Transverse colon (tissue), 4 donors: ENCODE measurements at regions not wholly inside any gene's neighbourhood (a gene's known extent, or its start where the extent isn't known, plus 50 kb on each side); places are given as distances from the start of the nearest gene placed in this dataset.
"Not testable (repeated sequence)": the region's sequence is repeated elsewhere in the genome, so short reads cannot be mapped to it uniquely, and the experiment has no call there.

ENCODE experiments used
- DNase-seq: peaks from one replicate; pipeline ENCODE4 v3.0.0-alpha.2; 2019
- H3K27ac ChIP-seq, 4 donors: fragments of 200-600 bp; sonication (generic); 2 replicates each; pipeline ENCODE4 v1.5.1; 2016 to 2018; ENCODE audit warnings: inconsistent platforms in 4 of 4
- H3K27me3 ChIP-seq: fragments of 200-600 bp; sonication (generic); 2 replicates; pipeline ENCODE4 v1.5.1; 2017; ENCODE audit warnings: inconsistent platforms
- H3K36me3 ChIP-seq, 4 donors: fragments of 200-600 bp; sonication (generic); 2 replicates each; pipeline ENCODE4 v1.5.1; 2017 to 2019; ENCODE audit warnings: inconsistent platforms in 4 of 4
- H3K4me1 ChIP-seq, 4 donors: fragments of 200-600 bp; sonication (generic); 2 replicates each; pipeline ENCODE4 v1.5.1; 2017 to 2020; ENCODE audit warnings: inconsistent platforms in 4 of 4
- H3K4me3 ChIP-seq, 4 donors: fragments of 200-600 bp; sonication (generic); 1 replicate in 1 of 4; 2 replicates in 3 of 4; pipeline versions ENCODE4 v1.5.1 to v1.6.1; 2017 to 2019; ENCODE audit warnings: inconsistent platforms in 4 of 4
- H3K9me3 ChIP-seq, 2 donors: fragments of 200-600 bp; sonication (generic); 2 replicates each; pipeline ENCODE4 v1.5.1; 2017 to 2019; ENCODE audit warnings: inconsistent platforms in 2 of 2
- EP300 ChIP-seq: sonication (generic); formaldehyde crosslinking; IDR thresholded peaks from one replicate; pipeline ENCODE4 v1.6.1; 2017; ENCODE audit warnings: antibody characterized with exemption, low read depth
- POLR2A ChIP-seq: fragments of 450-650 bp; IDR thresholded peaks from one replicate; pipeline ENCODE4 v1.6.1; 2016; ENCODE audit warnings: antibody characterized with exemption, mild to moderate bottlenecking, moderate library complexity
- POLR2AphosphoS5 ChIP-seq, 3 donors: sonication (generic); formaldehyde crosslinking; IDR thresholded peaks; one replicate each; pipeline ENCODE4 v1.6.1; 2016; ENCODE audit warnings: antibody characterized with exemption in 3 of 3
- WGBS, 2 donors: methylation state at CpG; one replicate each; pipeline ENCODE4 v1.1.5; 2018; ENCODE audit warnings: low coverage in 1 of 2; 5-methylcytosine and 5-hydroxymethylcytosine counted together
- in situ Hi-C, 4 donors: fragments of 200-750 bp; cut with MboI; loops; one replicate each; pipeline versions ENCODE4 v1.15.0 to v1.15.1; 2017; ENCODE audit warnings: low sequenced_read_pairs in 3 of 4, low pct_ligation_motif_present in 1 of 4, low pct_unique_long_range_greater_than_20kb in 1 of 4
- intact Hi-C: fragments of 100-400 bp; cut with DNase I; formaldehyde crosslinking; loops from one replicate; pipeline ENCODE4 v1.15.1; 2023; ENCODE audit warnings: low total_unique reads
- TF ChIP-seq, protein P1 (sequence below), 5 experiments: fragments of 200-600 bp in 3 of 5; fragments of 450-650 bp in 2 of 5; sonication (generic) in 3 of 5; IDR thresholded peaks; 1 replicate in 2 of 5; 2 replicates in 3 of 5; pipeline ENCODE4 v1.5.1; 2016 to 2017; ENCODE audit warnings: antibody characterized with exemption in 5 of 5, inconsistent platforms in 3 of 5, mild to moderate bottlenecking in 2 of 5, moderate library complexity in 1 of 5

DNA sequence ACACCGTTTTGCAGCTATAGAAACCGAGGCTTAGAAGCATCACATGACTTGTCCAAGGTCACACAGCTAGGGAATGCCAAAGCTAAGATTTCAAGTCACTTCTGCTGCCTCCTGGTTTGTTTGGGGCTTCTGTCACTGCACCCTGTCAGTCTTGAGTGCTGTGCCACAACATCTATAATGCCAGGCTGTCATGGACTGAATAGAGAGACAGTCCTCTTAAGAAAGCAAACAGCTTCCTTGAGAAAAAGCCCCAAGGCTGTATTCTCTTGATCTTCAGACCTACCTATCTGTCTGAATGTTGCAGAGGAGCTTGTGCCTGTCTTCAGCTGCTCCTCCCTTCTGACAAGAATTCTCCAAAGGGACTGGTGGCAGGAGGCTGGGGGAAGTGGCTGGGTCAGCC is 81.6 kb downstream of the OLFM4 start:
- H3K9me3 ChIP-seq = no peaks in the 10 kb centered on the region
- DNase-seq = no peak
- TF ChIP-seq EP300 (no peak), POLR2A (no peak), POLR2AphosphoS5 (IDR thresholded peaks at IDR 0.05) (no peak)
- TF ChIP-seq, protein P1, sequence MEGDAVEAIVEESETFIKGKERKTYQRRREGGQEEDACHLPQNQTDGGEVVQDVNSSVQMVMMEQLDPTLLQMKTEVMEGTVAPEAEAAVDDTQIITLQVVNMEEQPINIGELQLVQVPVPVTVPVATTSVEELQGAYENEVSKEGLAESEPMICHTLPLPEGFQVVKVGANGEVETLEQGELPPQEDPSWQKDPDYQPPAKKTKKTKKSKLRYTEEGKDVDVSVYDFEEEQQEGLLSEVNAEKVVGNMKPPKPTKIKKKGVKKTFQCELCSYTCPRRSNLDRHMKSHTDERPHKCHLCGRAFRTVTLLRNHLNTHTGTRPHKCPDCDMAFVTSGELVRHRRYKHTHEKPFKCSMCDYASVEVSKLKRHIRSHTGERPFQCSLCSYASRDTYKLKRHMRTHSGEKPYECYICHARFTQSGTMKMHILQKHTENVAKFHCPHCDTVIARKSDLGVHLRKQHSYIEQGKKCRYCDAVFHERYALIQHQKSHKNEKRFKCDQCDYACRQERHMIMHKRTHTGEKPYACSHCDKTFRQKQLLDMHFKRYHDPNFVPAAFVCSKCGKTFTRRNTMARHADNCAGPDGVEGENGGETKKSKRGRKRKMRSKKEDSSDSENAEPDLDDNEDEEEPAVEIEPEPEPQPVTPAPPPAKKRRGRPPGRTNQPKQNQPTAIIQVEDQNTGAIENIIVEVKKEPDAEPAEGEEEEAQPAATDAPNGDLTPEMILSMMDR (IDR thresholded peaks at IDR 0.05) = no peak
- H3K4me1 ChIP-seq = no peaks in the 10 kb centered on the region
- 71 to 85% methylated on average over 2 of the region's 2 CpGs for WGBS, 2 donors
- H3K27me3 ChIP-seq = no peaks in the 10 kb centered on the region
- in situ Hi-C loops = no loop called here
- H3K27ac ChIP-seq = no peak overlapping the region
- intact Hi-C loops = no loop called here
- no peaks in the 10 kb centered on the region for H3K36me3 ChIP-seq
- no peak overlapping the region for H3K4me3 ChIP-seq

DNA sequence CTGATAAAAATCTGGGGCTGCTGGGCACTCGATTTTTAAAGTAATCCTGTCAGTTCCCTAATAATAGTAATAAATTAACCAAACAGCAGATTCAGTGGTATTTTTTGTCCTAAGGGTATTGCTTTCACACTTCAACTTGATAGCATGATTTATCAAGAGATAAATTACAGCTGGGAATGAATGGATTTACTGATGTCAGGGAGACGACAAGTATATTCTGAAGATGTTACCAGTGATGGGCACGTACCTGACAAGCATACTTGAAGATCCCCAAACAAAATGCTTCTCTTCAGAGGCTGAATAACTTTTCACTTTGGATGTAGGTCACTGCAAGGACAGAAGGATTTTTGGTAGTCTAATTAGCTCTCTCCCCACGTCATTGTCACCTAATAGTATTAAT is 82.0 kb downstream of the OLFM4 start:
- in situ Hi-C loops (no loop called here), intact Hi-C loops (no loop called here)
- no peaks in the 10 kb centered on the region for H3K36me3 ChIP-seq
- no peaks in the 10 kb centered on the region for H3K27me3 ChIP-seq
- no peaks in the 10 kb centered on the region for H3K4me1 ChIP-seq
- no peak overlapping the region for H3K27ac ChIP-seq
- H3K4me3 ChIP-seq = no peak overlapping the region
- TF ChIP-seq POLR2A (no peak), POLR2AphosphoS5 (IDR thresholded peaks at IDR 0.05) (no peak), EP300 (no peak)
- TF ChIP-seq, protein P1 (IDR thresholded peaks at IDR 0.05) = no peak
- WGBS, 2 donors = 57 to 68% methylated on average over 4 of the region's 4 CpGs
- no peak for DNase-seq
- no peaks in the 10 kb centered on the region for H3K9me3 ChIP-seq

DNA sequence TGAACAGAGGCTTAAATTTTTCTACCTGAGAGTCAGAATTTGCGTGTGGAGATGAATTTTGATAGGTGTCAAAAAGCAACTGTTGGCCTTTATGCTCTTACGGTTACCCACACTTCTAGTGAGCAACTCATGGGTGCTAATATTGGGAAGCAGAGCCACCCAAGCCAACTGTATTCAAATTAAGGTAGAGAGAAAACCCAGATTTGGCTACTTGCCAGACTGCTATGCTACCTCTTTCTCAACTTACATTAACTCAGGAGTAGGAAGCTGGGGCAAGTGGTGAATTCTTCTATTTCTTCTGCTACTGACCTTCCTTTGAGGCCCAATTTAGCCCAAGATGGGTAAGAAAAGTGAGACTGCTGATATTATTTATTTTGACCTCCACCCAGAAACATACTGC is 83.9 kb downstream of the OLFM4 start:
- no peak for TF ChIP-seq POLR2A
- TF ChIP-seq EP300 = no peak
- no peak for TF ChIP-seq POLR2AphosphoS5 (IDR thresholded peaks at IDR 0.05)
- TF ChIP-seq, protein P1 (IDR thresholded peaks at IDR 0.05) = no peak
- H3K36me3 ChIP-seq = no peaks in the 10 kb centered on the region
- H3K27ac ChIP-seq = no peak overlapping the region
- H3K4me1 ChIP-seq = no peaks in the 10 kb centered on the region
- intact Hi-C loops (loop anchor here (2.0 kb wide), 1 partner anchor 38 kb away; no protein-coding TSS in a partner anchor), in situ Hi-C loops (no loop called here)
- H3K9me3 ChIP-seq = no peaks in the 10 kb centered on the region
- 85 to 90% methylated on average over 2 of the region's 2 CpGs for WGBS, 2 donors
- H3K27me3 ChIP-seq = no peaks in the 10 kb centered on the region
- no peak for DNase-seq
- no peak overlapping the region for H3K4me3 ChIP-seq

DNA sequence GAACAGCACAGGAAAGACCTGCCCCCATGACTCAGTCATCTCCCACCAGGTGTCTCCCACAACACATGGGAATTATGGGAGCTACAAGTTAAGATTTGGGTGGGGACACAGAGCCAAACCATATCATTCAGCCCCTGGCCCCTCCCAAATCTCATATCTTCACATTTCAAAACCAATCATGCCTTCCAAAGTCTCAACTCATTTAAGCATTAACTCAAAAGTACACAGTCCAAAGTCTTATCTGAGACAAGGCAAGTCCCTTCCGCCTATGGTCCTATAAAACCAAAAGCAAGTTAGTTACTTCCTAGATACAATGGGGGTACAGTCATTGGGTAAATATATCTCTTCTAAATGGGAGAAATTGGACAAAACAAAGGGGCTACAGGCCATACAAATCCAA is 88.4 kb downstream of the OLFM4 start:
- in situ Hi-C loops, H3K27me3 ChIP-seq, H3K4me3 ChIP-seq, H3K4me1 ChIP-seq, H3K27ac ChIP-seq, H3K36me3 ChIP-seq, intact Hi-C loops, H3K9me3 ChIP-seq, DNase-seq: not testable (repeated sequence)
- WGBS, 2 donors = 0 to 41% methylated on average over 1 of the region's 1 CpG

DNA sequence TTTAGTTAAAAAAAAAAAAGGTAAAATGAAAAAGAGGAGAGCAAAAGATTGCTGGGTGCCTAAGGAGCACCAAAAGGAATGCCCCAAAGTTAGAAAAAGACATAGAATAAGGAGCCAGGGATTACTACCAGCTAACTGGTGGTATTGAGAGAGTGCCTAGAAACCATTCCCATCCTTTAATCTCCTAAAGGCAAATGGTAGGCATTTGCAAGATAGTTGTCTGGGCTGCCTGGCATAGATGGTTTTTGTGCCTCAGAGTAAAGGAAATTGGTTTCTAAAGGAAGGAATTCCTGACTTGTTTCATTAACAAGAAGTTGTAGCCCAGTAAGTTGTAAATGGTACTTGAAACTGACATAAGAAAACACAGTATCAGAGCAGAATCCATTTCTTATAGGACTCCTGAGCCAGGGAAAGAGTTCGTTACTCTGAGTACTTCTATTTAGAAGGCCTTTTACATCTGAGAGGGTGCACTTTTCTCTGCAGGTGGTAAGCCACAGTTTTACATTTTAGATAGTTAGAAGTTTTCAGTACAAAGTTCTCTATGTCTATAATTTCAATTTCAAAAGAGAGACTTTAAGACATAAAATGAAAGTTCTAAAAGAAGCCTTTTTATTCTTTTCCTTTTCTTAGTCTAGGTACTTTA is 92.6 kb downstream of the OLFM4 start:
- peaks cover 0 to 3% of the 10 kb centered on the region in 2 donors for H3K9me3 ChIP-seq
- 71 to 77% methylated on average over 1 of the region's 1 CpG for WGBS, 2 donors
- H3K27me3 ChIP-seq = no peaks in the 10 kb centered on the region
- H3K4me1 ChIP-seq = no peaks in the 10 kb centered on the region
- no peak overlapping the region for H3K4me3 ChIP-seq
- in situ Hi-C loops (no loop called here), intact Hi-C loops (no loop called here)
- no peak for DNase-seq
- H3K36me3 ChIP-seq = no peaks in the 10 kb centered on the region
- H3K27ac ChIP-seq = no peak overlapping the region
- no peak for TF ChIP-seq POLR2AphosphoS5 (IDR thresholded peaks at IDR 0.05)
- TF ChIP-seq, protein P1 (IDR thresholded peaks at IDR 0.05) = no peak
- TF ChIP-seq POLR2A = no peak
- no peak for TF ChIP-seq EP300
